ENCODE measurements at regions not wholly inside any gene's neighbourhood (a gene's known extent, or its start where the extent isn't known, plus 50 kb on each side); places are given as distances from the start of the nearest gene placed in this dataset.

- no peak for DNase-seq
These were observed 117.2 kb downstream of the SLC25A24 start for GRCh38 chr1:108082738-108083562.

GRCh38 chr1:108082001-108082400 is 117.0 kb upstream of the VAV3 start:
- no peak for DNase-seq

GRCh38 chr1:108080448-108080847 is 115.5 kb upstream of the VAV3 start:
- DNase-seq = no peak

GRCh38 chr1:108079440-108080025 is 114.6 kb upstream of the VAV3 start:
- DNase-seq = no peak

GRCh38 chr1:108077991-108078390 is 113.0 kb upstream of the VAV3 start:
- no peak for DNase-seq

GRCh38 chr1:108075055-108075454 is 110.1 kb upstream of the VAV3 start:
- DNase-seq = no peak

- no peak for DNase-seq
These were observed 107.8 kb upstream of the VAV3 start for GRCh38 chr1:108072776-108073175.

- DNase-seq = no peak
These were observed 107.2 kb upstream of the VAV3 start for GRCh38 chr1:108072212-108072611.

GRCh38 chr1:108071601-108072000 is 106.6 kb upstream of the VAV3 start:
- no peak for DNase-seq

- DNase-seq = peak; percentile 8
These were observed 105.7 kb upstream of the VAV3 start for GRCh38 chr1:108070662-108071061.

GRCh38 chr1:108067884-108068540 is 103.0 kb upstream of the VAV3 start:
- no peak for DNase-seq

GRCh38 chr1:108066808-108067207 is 101.8 kb upstream of the VAV3 start:
- no peak for DNase-seq

- DNase-seq = no peak
These were observed 99.3 kb upstream of the VAV3 start for GRCh38 chr1:108064255-108064654.

- no peak for DNase-seq
These were observed 98.7 kb upstream of the VAV3 start for GRCh38 chr1:108063703-108064102.

GRCh38 chr1:108059945-108060344 is 95.0 kb upstream of the VAV3 start:
- DNase-seq = no peak

- no peak for DNase-seq
These were observed 92.6 kb upstream of the VAV3 start for GRCh38 chr1:108057541-108057940.

- no peak for DNase-seq
These were observed 91.5 kb upstream of the VAV3 start for GRCh38 chr1:108056436-108056990.

- DNase-seq = no peak
These were observed 90.4 kb upstream of the VAV3 start for GRCh38 chr1:108055387-108055786.

GRCh38 chr1:108054396-108054795 is 89.4 kb upstream of the VAV3 start:
- DNase-seq = no peak

- no peak for DNase-seq
These were observed 88.5 kb upstream of the VAV3 start for GRCh38 chr1:108053270-108054013.

GRCh38 chr1:108051631-108052377 is 86.8 kb upstream of the VAV3 start:
- DNase-seq = peak; percentile 67

- no peak for DNase-seq
These were observed 86.1 kb upstream of the VAV3 start for GRCh38 chr1:108050911-108051629.

Measured in NCI-H1105 (cell line).